H1 (cell line): ENCODE measurements at regions not wholly inside any gene's neighbourhood (a gene's known extent, or its start where the extent isn't known, plus 50 kb on each side); places are given as distances from the start of the nearest gene placed in this dataset.

Experiments
- CTCF ChIA-PET: fragments of 300-600 bp; sonication (Branson Sonifier 250); formaldehyde crosslinking; loops from one replicate; lab custom pipeline; 2021; ENCODE audit not compliant: partially characterized antibody; lab: Charles Lee
- POLR2A ChIA-PET: fragments of 300-600 bp; sonication (Branson Sonifier 250); formaldehyde crosslinking; loops from one replicate; lab custom pipeline; 2021; ENCODE audit warnings: inconsistent platforms; ENCODE audit not compliant: partially characterized antibody; lab: Charles Lee
- DNase-seq, 2 experiments: peaks; one replicate each; pipeline versions ENCODE4 v3.0.0 to v3.0.0-alpha.2; 2010 to 2022; ENCODE audit warnings: low spot score in 2 of 2, low read depth in 1 of 2, mixed read lengths in 1 of 2
- FAIRE-seq: peaks from 2 replicates; lab custom pipeline; 2011; peaks lifted over from hg19 to GRCh38; lab: Jason Lieb, UNC
- H2AFZ ChIP-seq: 2 replicates; pipeline ENCODE4 v1.8.1; 2012; ENCODE audit warnings: low read length, inconsistent platforms
- H2AK5ac ChIP-seq: 2 replicates; pipeline ENCODE4 v1.6.1; 2013; ENCODE audit warnings: low read depth, low read length
- H2BK120ac ChIP-seq: replicated peaks from 2 replicates; pipeline ENCODE3; 2013; ENCODE audit warnings: low read depth, low read length, inconsistent platforms
- H2BK12ac ChIP-seq: 2 replicates; pipeline ENCODE4 v1.6.1; 2013; ENCODE audit warnings: low read depth, low read length
- H2BK15ac ChIP-seq: 2 replicates; pipeline ENCODE4 v1.6.1; 2013; ENCODE audit warnings: low read length
- H2BK20ac ChIP-seq: 2 replicates; pipeline ENCODE4 v1.6.1; 2013; ENCODE audit warnings: low read length
- H2BK5ac ChIP-seq: 2 replicates; pipeline ENCODE4 v1.6.1; 2013; ENCODE audit warnings: low read depth, low read length
- H3K14ac ChIP-seq: 2 replicates; pipeline ENCODE4 v1.6.1; 2013; ENCODE audit warnings: inconsistent platforms; ENCODE audit not compliant: insufficient read length
- H3K18ac ChIP-seq: 2 replicates; pipeline ENCODE4 v1.6.1; 2013; ENCODE audit warnings: low read length; ENCODE audit errors: extremely low read depth
- H3K23ac ChIP-seq: 2 replicates; pipeline ENCODE4 v1.6.1; 2013; ENCODE audit warnings: inconsistent platforms; ENCODE audit not compliant: insufficient read length
- H3K23me2 ChIP-seq: 2 replicates; pipeline ENCODE4 v1.6.1; 2013; ENCODE audit warnings: low read depth, low read length
- H3K27ac ChIP-seq: 2 replicates; pipeline ENCODE4 v1.6.1; 2011; ENCODE audit warnings: low read depth, low read length, inconsistent platforms
- H3K27me3 ChIP-seq, 4 experiments: replicated peaks in 1 of 4; 1 replicate in 1 of 4; 2 replicates in 3 of 4; pipeline versions ENCODE4 v1.6.1 to v1.8.1; 2011 to 2013; ENCODE audit warnings: low read length in 3 of 4, mild to moderate bottlenecking in 3 of 4, inconsistent platforms in 2 of 4, mixed read lengths in 2 of 4, moderate library complexity in 1 of 4; ENCODE audit not compliant: control insufficient read depth in 3 of 4, insufficient read depth in 3 of 4; ENCODE audit errors: extremely low read depth in 1 of 4
- H3K36me3 ChIP-seq, 4 experiments: 2 replicates each; pipeline versions ENCODE4 v1.6.1 to v1.8.1; 2011 to 2013; ENCODE audit warnings: mild to moderate bottlenecking in 4 of 4, low read length in 3 of 4, moderate library complexity in 2 of 4, control low read depth in 1 of 4, inconsistent platforms in 1 of 4; ENCODE audit not compliant: insufficient read depth in 4 of 4, control insufficient read depth in 2 of 4
- H3K4ac ChIP-seq: replicated peaks from 2 replicates; pipeline ENCODE3; 2013; ENCODE audit warnings: low read length, low read depth, mixed read lengths, inconsistent platforms; ENCODE audit not compliant: insufficient read length
- H3K4me1 ChIP-seq, 4 experiments: replicated peaks in 1 of 4; 1 replicate in 1 of 4; 2 replicates in 3 of 4; pipeline versions ENCODE4 v1.6.1 to v1.8.1; 2011 to 2013; ENCODE audit warnings: low read length in 3 of 4, inconsistent platforms in 2 of 4, mixed read lengths in 1 of 4; ENCODE audit not compliant: insufficient read depth in 4 of 4, control insufficient read depth in 3 of 4
- H3K4me2 ChIP-seq, 2 experiments: 2 replicates each; pipeline versions ENCODE4 v1.6.1 to v1.8.1; 2011 to 2013; ENCODE audit warnings: low read depth in 2 of 2, low read length in 2 of 2, control low read depth in 1 of 2, inconsistent platforms in 1 of 2, mild to moderate bottlenecking in 1 of 2; ENCODE audit not compliant: insufficient read depth in 1 of 2
- H3K4me3 ChIP-seq, 4 experiments: fragments of 200-600, 300-600 bp in 1 of 4; sonication (generic), shearing (Covaris generic), sonication (Bioruptor Twin) in 1 of 4; 2 replicates each; pipeline versions ENCODE4 v1.5.1 to v1.8.1; 2011 to 2016; ENCODE audit warnings: low read length in 4 of 4, low read depth in 3 of 4, control low read depth in 2 of 4, inconsistent platforms in 2 of 4, mild to moderate bottlenecking in 2 of 4, mixed read lengths in 1 of 4, moderate library complexity in 1 of 4; ENCODE audit not compliant: insufficient read depth in 2 of 4; ENCODE audit errors: extremely low read depth in 1 of 4
- H3K56ac ChIP-seq: replicated peaks from 2 replicates; pipeline ENCODE3; 2013; ENCODE audit warnings: low read depth, mild to moderate bottlenecking, mixed read lengths, low read length, inconsistent platforms; ENCODE audit not compliant: insufficient read length
- H3K79me1 ChIP-seq: 2 replicates; pipeline ENCODE4 v1.6.1; 2013; ENCODE audit warnings: low read depth, low read length, control low read depth
- H3K79me2 ChIP-seq, 2 experiments: 2 replicates each; pipeline versions ENCODE4 v1.6.1 to v1.8.1; 2012 to 2013; ENCODE audit warnings: low read length in 2 of 2, mild to moderate bottlenecking in 2 of 2, inconsistent platforms in 1 of 2; ENCODE audit not compliant: insufficient read depth in 2 of 2, control insufficient read depth in 1 of 2
- H3K9ac ChIP-seq, 4 experiments: replicated peaks in 1 of 4; 1 replicate in 1 of 4; 2 replicates in 3 of 4; pipeline versions ENCODE4 v1.6.1 to v1.8.1; 2011 to 2013; ENCODE audit warnings: low read depth in 3 of 4, low read length in 3 of 4, control low read depth in 2 of 4, mild to moderate bottlenecking in 2 of 4, moderate library complexity in 2 of 4, inconsistent platforms in 1 of 4; ENCODE audit errors: extremely low read depth in 1 of 4
- H3K9me3 ChIP-seq, 2 experiments: 2 replicates each; pipeline versions ENCODE4 v1.6.1 to v1.8.1; 2012 to 2013; ENCODE audit warnings: mild to moderate bottlenecking in 2 of 2, moderate library complexity in 2 of 2, control low read depth in 1 of 2, inconsistent platforms in 1 of 2, low read depth in 1 of 2, low read length in 1 of 2, mixed read lengths in 1 of 2; ENCODE audit not compliant: insufficient read depth in 2 of 2
- H4K20me1 ChIP-seq, 2 experiments: replicated peaks in 1 of 2; 2 replicates each; pipeline versions ENCODE3 to v1.8.1; 2011 to 2013; ENCODE audit warnings: inconsistent platforms in 2 of 2, low read length in 2 of 2, mild to moderate bottlenecking in 1 of 2; ENCODE audit not compliant: insufficient read depth in 2 of 2, control insufficient read depth in 1 of 2
- H4K5ac ChIP-seq: 2 replicates; pipeline ENCODE4 v1.6.1; 2013; ENCODE audit warnings: low read length, low read depth, mixed read lengths, inconsistent platforms; ENCODE audit not compliant: insufficient read length
- H4K8ac ChIP-seq: 2 replicates; pipeline ENCODE4 v1.8.0; 2013; ENCODE audit warnings: mild to moderate bottlenecking, moderate library complexity, low read length, inconsistent platforms; ENCODE audit not compliant: insufficient read depth; ENCODE audit errors: extremely low read depth
- H4K91ac ChIP-seq: replicated peaks from 2 replicates; pipeline ENCODE3; 2013; ENCODE audit warnings: low read length, mixed read lengths, inconsistent platforms; ENCODE audit not compliant: insufficient read length
- JUND ChIP-seq: IDR thresholded peaks from 2 replicates; pipeline ENCODE4 v1.6.1; 2011; ENCODE audit warnings: mild to moderate bottlenecking, improper control_type of control experiment, low read length
- WGBS, 2 experiments: shearing (Covaris generic) in 1 of 2; methylation state at CpG; one replicate each; pipeline versions ENCODE4 v1.1.6 to v1.1.7; 2013 to 2015; ENCODE audit warnings: low lambda C conversion rate in 2 of 2, mixed read lengths in 2 of 2, inconsistent platforms in 1 of 2, low coverage in 1 of 2, missing lambda C conversion rate in 1 of 2; ENCODE audit not compliant: insufficient replicate concordance in 2 of 2, insufficient coverage in 1 of 2, insufficient read length in 1 of 2; ENCODE audit errors: extremely low coverage in 1 of 2, missing lambda C conversion rate in 1 of 2; 5-methylcytosine and 5-hydroxymethylcytosine counted together
- TF ChIP-seq, protein P1 (sequence below): IDR thresholded peaks from 2 replicates; pipeline ENCODE4 v1.6.1; 2012; ENCODE audit warnings: low read length, inconsistent platforms

- H4K91ac ChIP-seq: no peak overlapping the region
- no peaks in the 10 kb centered on the region for H3K9me3 ChIP-seq
- no peak overlapping the region for H2BK20ac ChIP-seq
- no peak overlapping the region for H3K9ac ChIP-seq
- H4K5ac ChIP-seq: no peak overlapping the region
- H3K4me3 ChIP-seq: no peak overlapping the region
- ChIA-PET CTCF (interaction anchor here (1.0 kb wide), 1 partner anchor 14 kb away, joined by 3 read pairs; no protein-coding TSS in a partner anchor), POLR2A (no interaction called here)
- no peak overlapping the region for H2BK120ac ChIP-seq
- no peak overlapping the region for H3K18ac ChIP-seq
- H3K4ac ChIP-seq: no peak overlapping the region
- H2AK5ac ChIP-seq: no peak overlapping the region
- H2AFZ ChIP-seq: no peak overlapping the region
- H3K4me2 ChIP-seq: no peak overlapping the region
- no peaks in the 10 kb centered on the region for H3K27me3 ChIP-seq
- H3K23me2 ChIP-seq: no peaks in the 10 kb centered on the region
- H3K79me2 ChIP-seq: no peaks in the 10 kb centered on the region
- 92% methylated on average over 2 of the region's 2 CpGs; no CpG with 5 or more reads in 1 of the 2 experiments for WGBS, 2 experiments
- no peak overlapping the region for H2BK5ac ChIP-seq
- H3K79me1 ChIP-seq: no peaks in the 10 kb centered on the region
- H3K56ac ChIP-seq: no peak overlapping the region
- no peaks in the 10 kb centered on the region for H3K4me1 ChIP-seq
- H4K20me1 ChIP-seq: no peaks in the 10 kb centered on the region
- FAIRE-seq (no peak), DNase-seq (no peak)
- no peak overlapping the region for H2BK12ac ChIP-seq
- H3K36me3 ChIP-seq: no peaks in the 10 kb centered on the region
- H2BK15ac ChIP-seq: no peak overlapping the region
- H3K14ac ChIP-seq: no peak overlapping the region
- H4K8ac ChIP-seq: no peak overlapping the region
- no peak overlapping the region for H3K27ac ChIP-seq
- H3K23ac ChIP-seq: no peak overlapping the region
- TF ChIP-seq JUND: no peak
- TF ChIP-seq, protein P1, sequence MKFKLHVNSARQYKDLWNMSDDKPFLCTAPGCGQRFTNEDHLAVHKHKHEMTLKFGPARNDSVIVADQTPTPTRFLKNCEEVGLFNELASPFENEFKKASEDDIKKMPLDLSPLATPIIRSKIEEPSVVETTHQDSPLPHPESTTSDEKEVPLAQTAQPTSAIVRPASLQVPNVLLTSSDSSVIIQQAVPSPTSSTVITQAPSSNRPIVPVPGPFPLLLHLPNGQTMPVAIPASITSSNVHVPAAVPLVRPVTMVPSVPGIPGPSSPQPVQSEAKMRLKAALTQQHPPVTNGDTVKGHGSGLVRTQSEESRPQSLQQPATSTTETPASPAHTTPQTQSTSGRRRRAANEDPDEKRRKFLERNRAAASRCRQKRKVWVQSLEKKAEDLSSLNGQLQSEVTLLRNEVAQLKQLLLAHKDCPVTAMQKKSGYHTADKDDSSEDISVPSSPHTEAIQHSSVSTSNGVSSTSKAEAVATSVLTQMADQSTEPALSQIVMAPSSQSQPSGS: no peak
These were observed 837.2 kb upstream of the MIR17HG start for GRCh38 chr13:90510319-90510718.
